ENCODE measurements at regions not wholly inside any gene's neighbourhood (a gene's known extent, or its start where the extent isn't known, plus 50 kb on each side); places are given as distances from the start of the nearest gene placed in this dataset.

GRCh38 chr1:216794586-216794985 is 71.4 kb upstream of the ESRRG start:
- TF ChIP-seq, protein P1, sequence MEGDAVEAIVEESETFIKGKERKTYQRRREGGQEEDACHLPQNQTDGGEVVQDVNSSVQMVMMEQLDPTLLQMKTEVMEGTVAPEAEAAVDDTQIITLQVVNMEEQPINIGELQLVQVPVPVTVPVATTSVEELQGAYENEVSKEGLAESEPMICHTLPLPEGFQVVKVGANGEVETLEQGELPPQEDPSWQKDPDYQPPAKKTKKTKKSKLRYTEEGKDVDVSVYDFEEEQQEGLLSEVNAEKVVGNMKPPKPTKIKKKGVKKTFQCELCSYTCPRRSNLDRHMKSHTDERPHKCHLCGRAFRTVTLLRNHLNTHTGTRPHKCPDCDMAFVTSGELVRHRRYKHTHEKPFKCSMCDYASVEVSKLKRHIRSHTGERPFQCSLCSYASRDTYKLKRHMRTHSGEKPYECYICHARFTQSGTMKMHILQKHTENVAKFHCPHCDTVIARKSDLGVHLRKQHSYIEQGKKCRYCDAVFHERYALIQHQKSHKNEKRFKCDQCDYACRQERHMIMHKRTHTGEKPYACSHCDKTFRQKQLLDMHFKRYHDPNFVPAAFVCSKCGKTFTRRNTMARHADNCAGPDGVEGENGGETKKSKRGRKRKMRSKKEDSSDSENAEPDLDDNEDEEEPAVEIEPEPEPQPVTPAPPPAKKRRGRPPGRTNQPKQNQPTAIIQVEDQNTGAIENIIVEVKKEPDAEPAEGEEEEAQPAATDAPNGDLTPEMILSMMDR (IDR thresholded peaks at IDR 0.05), result no peak
- no peak for TF ChIP-seq POLR2A (IDR thresholded peaks at IDR 0.05)
